SK-N-SH (cell line): ENCODE measurements at regions not wholly inside any gene's neighbourhood (a gene's known extent, or its start where the extent isn't known, plus 50 kb on each side); places are given as distances from the start of the nearest gene placed in this dataset.

Experiments used
- CTCF ChIA-PET: fragments of 300-600, 350-600 bp; formaldehyde crosslinking; extraction: SDS; loops from one replicate; lab custom pipeline; 2021; lab: Yijun Ruan, JAX
- POLR2A ChIA-PET: fragments of 350-600 bp; sonication (Branson Sonifier 250); formaldehyde crosslinking; extraction: SDS; loops from one replicate; lab custom pipeline; 2020; ENCODE audit warnings: antibody characterized with exemption, inconsistent platforms; lab: Yijun Ruan, JAX
- DNase-seq: peaks from one replicate; pipeline ENCODE4 v3.0.0; 2012
- H2AFZ ChIP-seq: fragments of 200-600 bp; sonication (generic); 2 replicates; pipeline ENCODE4 v1.8.1; 2016; ENCODE audit warnings: antibody characterized with exemption, mild to moderate bottlenecking, low read depth
- H3F3A ChIP-seq: fragments of 200-600 bp; sonication (generic); replicated peaks from 2 replicates; pipeline ENCODE3; 2016; ENCODE audit warnings: antibody characterized with exemption, mild to moderate bottlenecking; ENCODE audit not compliant: insufficient read depth
- H3K27ac ChIP-seq, 2 experiments: fragments of 200-500 bp in 1 of 2; fragments of 200-600 bp in 1 of 2; sonication (Bioruptor generic) in 1 of 2; sonication (generic), shearing (Covaris generic) in 1 of 2; 2 replicates each; pipeline versions ENCODE4 v1.5.1 to v1.6.1; 2014 to 2016; ENCODE audit warnings: low read depth in 2 of 2, inconsistent platforms in 1 of 2, low read length in 1 of 2, mild to moderate bottlenecking in 1 of 2, mixed read lengths in 1 of 2
- H3K27me3 ChIP-seq: fragments of 200-600 bp; sonication (generic), shearing (Covaris generic); 2 replicates; pipeline ENCODE4 v1.6.1; 2016; ENCODE audit warnings: mixed run types; ENCODE audit not compliant: insufficient read depth
- H3K36me3 ChIP-seq, 2 experiments: fragments of 200-500 bp in 1 of 2; fragments of 200-600 bp in 1 of 2; sonication (Bioruptor generic) in 1 of 2; sonication (generic) in 1 of 2; replicated peaks in 1 of 2; 2 replicates each; pipeline versions ENCODE3 to v1.5.1; 2014 to 2016; ENCODE audit warnings: low read length in 1 of 2, mild to moderate bottlenecking in 1 of 2; ENCODE audit not compliant: insufficient read depth in 2 of 2, control insufficient read depth in 1 of 2
- H3K4me1 ChIP-seq, 2 experiments: fragments of 200-500 bp in 1 of 2; fragments of 200-600 bp in 1 of 2; sonication (Bioruptor generic) in 1 of 2; sonication (generic), shearing (Covaris generic) in 1 of 2; 2 replicates each; pipeline versions ENCODE4 v1.5.1 to v1.6.1; 2014 to 2016; ENCODE audit warnings: low read depth in 1 of 2, low read length in 1 of 2, mixed run types in 1 of 2; ENCODE audit not compliant: insufficient read depth in 2 of 2, control insufficient read depth in 1 of 2
- H3K4me2 ChIP-seq: fragments of 200-600 bp; sonication (generic), shearing (Covaris generic); 2 replicates; pipeline ENCODE4 v1.6.1; 2017; ENCODE audit warnings: mixed run types
- H3K4me3 ChIP-seq, 2 experiments: fragments of 200-500 bp in 1 of 2; fragments of 200-600 bp in 1 of 2; sonication (Bioruptor generic) in 1 of 2; sonication (generic), shearing (Covaris generic) in 1 of 2; 2 replicates each; pipeline versions ENCODE4 v1.5.1 to v1.8.1; 2014 to 2016; ENCODE audit warnings: low read depth in 2 of 2, inconsistent platforms in 1 of 2, low read length in 1 of 2, mild to moderate bottlenecking in 1 of 2, mixed read lengths in 1 of 2, moderate library complexity in 1 of 2
- H3K79me2 ChIP-seq: fragments of 200-600 bp; sonication (generic); 2 replicates; pipeline ENCODE4 v1.8.1; 2017; ENCODE audit warnings: mild to moderate bottlenecking; ENCODE audit not compliant: insufficient read depth
- H3K9ac ChIP-seq: fragments of 200-600 bp; sonication (generic); 2 replicates; pipeline ENCODE4 v1.6.1; 2017; ENCODE audit warnings: mixed run types
- H3K9me2 ChIP-seq: fragments of 200-600 bp; sonication (generic); 2 replicates; pipeline ENCODE4 v1.6.1; 2017; ENCODE audit warnings: mixed run types
- H3K9me3 ChIP-seq: fragments of 200-600 bp; sonication (generic); 2 replicates; pipeline ENCODE4 v1.6.1; 2017; ENCODE audit warnings: mixed run types, mild to moderate bottlenecking, moderate library complexity
- H4K20me1 ChIP-seq: fragments of 200-600 bp; sonication (generic); 2 replicates; pipeline ENCODE4 v1.6.1; 2017; ENCODE audit warnings: mild to moderate bottlenecking, mixed run types; ENCODE audit not compliant: insufficient read depth
- CHD2 ChIP-seq: fragments of 150-350 bp; IDR thresholded peaks from 2 replicates; pipeline ENCODE4 v1.6.1; 2018; ENCODE audit warnings: low read length; ENCODE audit not compliant: partially characterized antibody
- CTCF ChIP-seq: fragments of 200-600 bp; sonication (generic); IDR thresholded peaks from 2 replicates; pipeline ENCODE4 v1.6.1; 2017; ENCODE audit warnings: antibody characterized with exemption, mild to moderate bottlenecking, moderate library complexity
- EP300 ChIP-seq, 2 experiments: IDR thresholded peaks; 2 replicates each; pipeline versions ENCODE4 v1.4.0 to v1.6.1; 2012; ENCODE audit warnings: borderline replicate concordance in 1 of 2, low read depth in 1 of 2, low read length in 1 of 2
- FOSL2 ChIP-seq: IDR thresholded peaks from 2 replicates; pipeline ENCODE4 v1.4.0; 2012; ENCODE audit warnings: low read depth, mild to moderate bottlenecking, moderate library complexity, borderline replicate concordance
- FOXJ3 ChIP-seq: sonication (generic); formaldehyde crosslinking; IDR thresholded peaks from 2 replicates; pipeline ENCODE4 v1.5.1; 2020; ENCODE audit warnings: mild to moderate bottlenecking, missing genetic modification reagents
- FOXM1 ChIP-seq: IDR thresholded peaks from 2 replicates; pipeline ENCODE4 v1.4.0; 2012; ENCODE audit warnings: low read depth, mild to moderate bottlenecking
- GABPA ChIP-seq: IDR thresholded peaks from 2 replicates; pipeline ENCODE4 v1.4.0; 2012; ENCODE audit warnings: low read depth, mild to moderate bottlenecking
- IRF3 ChIP-seq: fragments of 150-350 bp; IDR thresholded peaks from 2 replicates; pipeline ENCODE4 v1.6.1; 2016; ENCODE audit warnings: mild to moderate bottlenecking, low read depth, low read length
- MXI1 ChIP-seq: IDR thresholded peaks from 2 replicates; pipeline ENCODE4 v1.6.1; 2012; ENCODE audit warnings: mild to moderate bottlenecking, low read depth, low read length, improper control_type of control experiment
- NRF1 ChIP-seq: IDR thresholded peaks from 2 replicates; pipeline ENCODE4 v1.6.1; 2012; ENCODE audit warnings: low read depth, mild to moderate bottlenecking, low read length
- RAD21 ChIP-seq: IDR thresholded peaks from 2 replicates; pipeline ENCODE4 v1.6.1; 2012; ENCODE audit warnings: mild to moderate bottlenecking, low read length
- RCOR1 ChIP-seq: fragments of 150-350 bp; IDR thresholded peaks from 2 replicates; pipeline ENCODE4 v1.6.1; 2017; ENCODE audit warnings: antibody characterized with exemption, low read length
- REST ChIP-seq: IDR thresholded peaks from 2 replicates; pipeline ENCODE4 v1.6.1; 2012; ENCODE audit warnings: mild to moderate bottlenecking, low read depth, low read length, moderate library complexity
- RFX5 ChIP-seq: IDR thresholded peaks from 2 replicates; pipeline ENCODE4 v1.6.1; 2012; ENCODE audit warnings: mild to moderate bottlenecking, improper control_type of control experiment, low read length
- SMC3 ChIP-seq: IDR thresholded peaks from 2 replicates; pipeline ENCODE4 v1.6.1; 2012; ENCODE audit warnings: low read depth, low read length, improper control_type of control experiment
- TCF12 ChIP-seq: IDR thresholded peaks from 2 replicates; pipeline ENCODE4 v1.4.0; 2012
- USF1 ChIP-seq: IDR thresholded peaks from 2 replicates; pipeline ENCODE4 v1.4.0; 2012; ENCODE audit warnings: low read depth, borderline replicate concordance
- USF2 ChIP-seq: fragments of 150-350 bp; IDR thresholded peaks from 2 replicates; pipeline ENCODE4 v1.6.1; 2017; ENCODE audit warnings: antibody characterized with exemption, low read length, low read depth, borderline replicate concordance
- YY1 ChIP-seq: IDR thresholded peaks from 2 replicates; pipeline ENCODE4 v1.4.0; 2012; ENCODE audit warnings: low read depth, mild to moderate bottlenecking
- WGBS: methylation state at CpG from one replicate; pipeline ENCODE4 v1.1.6; 2017; ENCODE audit warnings: low lambda C conversion rate; 5-methylcytosine and 5-hydroxymethylcytosine counted together

GRCh38 chr4:180932370-180933001 lies 1310.7 kb upstream of the TENM3 start (continued):
- TF ChIP-seq USF2 (no peak), RCOR1 (no peak), FOSL2 (no peak), RAD21 (no peak), CTCF (no peak), SMC3 (no peak), USF1 (no peak), YY1 (no peak), IRF3 (no peak), GABPA (no peak)

- Histone ChIP-seq H3F3A (no peaks in the 10 kb centered on the region), H3K4me3 (no peak overlapping the region), H3K27me3 (no peaks in the 10 kb centered on the region; the same call in 1 of the 2 replicates), H3K79me2 (no peaks in the 10 kb centered on the region), H2AFZ (no peak overlapping the region), H3K27ac (no peak overlapping the region), H3K9ac (no peak overlapping the region), H3K36me3 (no peaks in the 10 kb centered on the region), H3K4me2 (no peak overlapping the region), H4K20me1 (no peaks in the 10 kb centered on the region), H3K9me2 (no peaks in the 10 kb centered on the region), H3K9me3 (no peaks in the 10 kb centered on the region), H3K4me1 (no peaks in the 10 kb centered on the region; a peak in 1 of 4 replicates)
- no peak for DNase-seq
- WGBS, result 44% methylated on average over 3 of the region's 3 CpGs
- ChIA-PET CTCF (interaction anchor here (0.8 to 1.1 kb wide), 3 partner anchors 24 to 110 kb away, joined by 4 read pairs; no protein-coding TSS in a partner anchor), POLR2A (no interaction called here)
- no peak for TF ChIP-seq EP300 (IDR thresholded peaks at IDR 0.05; ENCODE audit: borderline replicate concordance in 1 of 2, low read depth in 1 of 2, low read length in 1 of 2)
- no peak for TF ChIP-seq REST
- TF ChIP-seq FOXM1, result no peak
- no peak for TF ChIP-seq NRF1
- no peak for TF ChIP-seq IRF3
- no peak for TF ChIP-seq USF2
- TF ChIP-seq MXI1, result no peak
- no peak for TF ChIP-seq GABPA
- no peak for TF ChIP-seq CHD2
- TF ChIP-seq RFX5, result no peak
- no peak for TF ChIP-seq TCF12
- no peak for TF ChIP-seq YY1
- no peak for TF ChIP-seq FOXJ3 (CRISPR knock-in tag)
Measured at GRCh38 chr4:180937083-180937482, 1306.1 kb upstream of the TENM3 start.
